ENCODE measurements at regions not wholly inside any gene's neighbourhood (a gene's known extent, or its start where the extent isn't known, plus 50 kb on each side); places are given as distances from the start of the nearest gene placed in this dataset.
A peak's percentile ranks its signal among the peaks of the same experiment; 100 is the strongest.

DNA sequence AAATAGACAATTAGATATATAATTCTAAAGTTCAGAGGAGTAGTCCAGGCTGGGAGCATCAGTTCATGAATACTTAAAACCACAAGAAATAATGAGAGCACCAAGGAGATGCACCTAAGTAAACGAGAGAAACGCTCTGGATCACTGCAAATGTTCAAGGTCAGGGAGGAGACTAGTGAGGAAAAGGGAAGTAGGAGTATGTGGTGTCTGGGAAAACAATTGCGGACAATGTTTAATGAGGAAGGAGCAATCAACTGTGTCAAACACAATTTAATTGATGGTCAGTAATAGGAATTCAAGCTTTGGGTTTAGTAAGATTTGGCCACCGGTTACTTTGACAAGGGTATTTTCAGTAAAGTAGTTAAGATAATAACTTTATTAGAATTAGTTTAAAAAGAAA lies 652.2 kb downstream of the DACH1 start:
- no peaks in the 10 kb centered on the region for H3K9me3 ChIP-seq (ENCODE audit: insufficient read depth, low read length)
- no peak overlapping the region for H3K4me3 ChIP-seq (ENCODE audit: low read length)
- no peak for TF ChIP-seq EZH2phosphoT487 (IDR thresholded peaks at IDR 0.05; ENCODE audit: low read depth)
- TF ChIP-seq, protein P1, sequence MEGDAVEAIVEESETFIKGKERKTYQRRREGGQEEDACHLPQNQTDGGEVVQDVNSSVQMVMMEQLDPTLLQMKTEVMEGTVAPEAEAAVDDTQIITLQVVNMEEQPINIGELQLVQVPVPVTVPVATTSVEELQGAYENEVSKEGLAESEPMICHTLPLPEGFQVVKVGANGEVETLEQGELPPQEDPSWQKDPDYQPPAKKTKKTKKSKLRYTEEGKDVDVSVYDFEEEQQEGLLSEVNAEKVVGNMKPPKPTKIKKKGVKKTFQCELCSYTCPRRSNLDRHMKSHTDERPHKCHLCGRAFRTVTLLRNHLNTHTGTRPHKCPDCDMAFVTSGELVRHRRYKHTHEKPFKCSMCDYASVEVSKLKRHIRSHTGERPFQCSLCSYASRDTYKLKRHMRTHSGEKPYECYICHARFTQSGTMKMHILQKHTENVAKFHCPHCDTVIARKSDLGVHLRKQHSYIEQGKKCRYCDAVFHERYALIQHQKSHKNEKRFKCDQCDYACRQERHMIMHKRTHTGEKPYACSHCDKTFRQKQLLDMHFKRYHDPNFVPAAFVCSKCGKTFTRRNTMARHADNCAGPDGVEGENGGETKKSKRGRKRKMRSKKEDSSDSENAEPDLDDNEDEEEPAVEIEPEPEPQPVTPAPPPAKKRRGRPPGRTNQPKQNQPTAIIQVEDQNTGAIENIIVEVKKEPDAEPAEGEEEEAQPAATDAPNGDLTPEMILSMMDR (IDR thresholded peaks at IDR 0.05; ENCODE audit: low read depth, low read length) = no peak

DNA sequence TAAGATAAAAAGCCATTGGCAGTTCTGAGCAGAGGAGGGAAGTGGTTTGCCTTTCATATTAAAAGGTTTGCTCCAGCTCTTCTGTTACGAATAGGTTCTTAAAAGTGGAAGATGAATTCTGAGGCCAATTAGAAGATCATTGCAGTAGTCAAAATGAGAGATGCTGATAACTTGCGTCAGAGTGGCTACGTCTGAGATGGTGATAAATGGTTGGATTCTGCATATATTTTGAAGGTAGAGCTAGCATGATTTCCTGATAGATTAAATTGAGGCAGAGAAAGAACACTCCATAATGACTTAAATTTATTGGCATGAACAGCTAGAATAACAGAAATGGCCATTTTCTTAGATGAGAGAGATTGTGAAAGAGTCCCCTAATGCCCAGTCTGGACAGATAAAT lies 652.6 kb downstream of the DACH1 start:
- Histone ChIP-seq H2AFZ (ENCODE audit: low read depth, low read length) (no peak overlapping the region), H3K79me2 (ENCODE audit: low read length) (no peaks in the 10 kb centered on the region), H3K9me3 (ENCODE audit: insufficient read depth, low read length) (no peaks in the 10 kb centered on the region), H3K4me1 (ENCODE audit: low read length) (peaks cover 28% of the 10 kb centered on the region), H4K20me1 (ENCODE audit: insufficient read depth, low read length) (no peaks in the 10 kb centered on the region), H3K9ac (ENCODE audit: low read length) (no peak overlapping the region), H3K36me3 (replicated peaks; ENCODE audit: low read depth, low read length) (no peaks in the 10 kb centered on the region), H3K27ac (ENCODE audit: low read length) (no peak overlapping the region), H3K27me3 (ENCODE audit: low read depth, low read length) (no peaks in the 10 kb centered on the region), H3K4me3 (ENCODE audit: low read length) (peak overlapping the region; percentile 0; the same call in 1 of the 2 replicates), H3K4me2 (ENCODE audit: low read length) (peak overlapping the region; percentile 37)
- TF ChIP-seq EZH2phosphoT487 (IDR thresholded peaks at IDR 0.05; ENCODE audit: low read depth) = no peak
- TF ChIP-seq, protein P1 (IDR thresholded peaks at IDR 0.05; ENCODE audit: low read depth, low read length) = no peak

More for the DNA sequence above, 652.2 kb downstream of the DACH1 start:
- Histone ChIP-seq H3K4me2 (ENCODE audit: low read length) (no peak overlapping the region), H3K27ac (ENCODE audit: low read length) (no peak overlapping the region), H3K36me3 (replicated peaks; ENCODE audit: low read depth, low read length) (no peaks in the 10 kb centered on the region), H4K20me1 (ENCODE audit: insufficient read depth, low read length) (no peaks in the 10 kb centered on the region), H3K4me1 (ENCODE audit: low read length) (peaks cover 28% of the 10 kb centered on the region), H3K79me2 (ENCODE audit: low read length) (no peaks in the 10 kb centered on the region), H2AFZ (ENCODE audit: low read depth, low read length) (no peak overlapping the region), H3K27me3 (ENCODE audit: low read depth, low read length) (no peaks in the 10 kb centered on the region), H3K9ac (ENCODE audit: low read length) (no peak overlapping the region)

DNA sequence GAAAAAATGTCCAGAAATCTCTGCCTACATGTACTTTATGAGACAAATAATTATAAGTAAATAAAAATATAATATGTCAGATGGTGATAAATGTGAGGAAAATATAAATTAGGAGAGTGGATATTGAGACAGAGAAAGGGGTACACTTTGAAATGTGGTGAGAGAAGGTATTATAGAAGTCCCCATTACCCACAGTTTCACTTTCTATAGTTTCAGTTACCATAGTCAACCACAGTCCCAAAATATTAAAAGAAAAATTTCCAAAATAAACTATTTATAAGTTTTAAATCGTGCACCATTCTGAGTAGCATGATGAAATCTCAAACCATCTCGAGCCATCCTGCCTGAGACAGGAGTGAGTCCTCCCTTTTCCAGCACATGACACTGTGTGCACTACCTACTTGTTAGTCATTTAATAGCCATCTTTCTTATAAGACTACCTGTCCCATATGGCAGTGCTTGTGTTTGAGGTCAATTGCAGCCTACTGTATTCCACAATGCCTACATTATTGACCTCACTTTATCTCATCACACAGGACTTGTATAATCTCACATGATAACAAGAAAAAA lies 653.7 kb downstream of the DACH1 start:
- Histone ChIP-seq H3K27ac (ENCODE audit: low read length) (no peak overlapping the region), H4K20me1 (ENCODE audit: insufficient read depth, low read length) (no peaks in the 10 kb centered on the region), H3K79me2 (ENCODE audit: low read length) (no peaks in the 10 kb centered on the region), H2AFZ (ENCODE audit: low read depth, low read length) (no peak overlapping the region), H3K36me3 (replicated peaks; ENCODE audit: low read depth, low read length) (no peaks in the 10 kb centered on the region), H3K4me1 (ENCODE audit: low read length) (peaks cover 28% of the 10 kb centered on the region), H3K27me3 (ENCODE audit: low read depth, low read length) (no peaks in the 10 kb centered on the region), H3K4me2 (ENCODE audit: low read length) (peak overlapping the region; percentile 29), H3K4me3 (ENCODE audit: low read length) (no peak overlapping the region), H3K9ac (ENCODE audit: low read length) (no peak overlapping the region), H3K9me3 (ENCODE audit: insufficient read depth, low read length) (no peaks in the 10 kb centered on the region; the same call in 1 of the 2 replicates)
- TF ChIP-seq EZH2phosphoT487 (IDR thresholded peaks at IDR 0.05; ENCODE audit: low read depth) = no peak
- TF ChIP-seq, protein P1 (IDR thresholded peaks at IDR 0.05; ENCODE audit: low read depth, low read length) = no peak

DNA sequence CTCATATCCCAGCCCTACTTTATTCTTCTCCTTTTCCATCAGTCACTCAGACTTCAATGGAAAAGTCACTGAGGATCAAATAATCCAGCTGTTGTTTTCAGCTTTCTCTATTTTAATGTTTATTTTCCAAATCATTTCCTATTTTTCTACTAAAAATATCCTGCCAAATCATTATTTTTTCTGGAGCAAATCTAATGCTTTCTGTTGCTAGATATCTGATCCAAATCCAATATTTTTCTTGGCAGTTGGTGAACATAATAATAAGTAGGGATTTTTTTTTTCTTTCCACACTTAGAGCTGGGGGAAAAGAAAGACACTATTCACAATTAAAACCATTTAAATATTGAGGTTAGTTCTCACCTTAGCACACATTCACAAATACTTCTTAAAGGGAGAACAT lies 656.1 kb downstream of the DACH1 start:
- Histone ChIP-seq H3K27me3 (ENCODE audit: low read depth, low read length) (no peaks in the 10 kb centered on the region), H3K79me2 (ENCODE audit: low read length) (no peaks in the 10 kb centered on the region), H2AFZ (ENCODE audit: low read depth, low read length) (no peak overlapping the region), H3K27ac (ENCODE audit: low read length) (no peak overlapping the region), H3K4me3 (ENCODE audit: low read length) (no peak overlapping the region), H4K20me1 (ENCODE audit: insufficient read depth, low read length) (no peaks in the 10 kb centered on the region), H3K4me2 (ENCODE audit: low read length) (no peak overlapping the region), H3K9ac (ENCODE audit: low read length) (no peak overlapping the region), H3K4me1 (ENCODE audit: low read length) (peaks cover 28% of the 10 kb centered on the region), H3K36me3 (replicated peaks; ENCODE audit: low read depth, low read length) (no peaks in the 10 kb centered on the region), H3K9me3 (ENCODE audit: insufficient read depth, low read length) (no peaks in the 10 kb centered on the region; the same call in 1 of the 2 replicates)
- TF ChIP-seq EZH2phosphoT487 (IDR thresholded peaks at IDR 0.05; ENCODE audit: low read depth) = no peak
- TF ChIP-seq, protein P1 (IDR thresholded peaks at IDR 0.05; ENCODE audit: low read depth, low read length) = no peak

Data from OCI-LY3 (cell line).